ENCODE measurements at regions not wholly inside any gene's neighbourhood (a gene's known extent, or its start where the extent isn't known, plus 50 kb on each side); places are given as distances from the start of the nearest gene placed in this dataset.
"Not testable (repeated sequence)": the region's sequence is repeated elsewhere in the genome, so short reads cannot be mapped to it uniquely, and the experiment has no call there.

DNA sequence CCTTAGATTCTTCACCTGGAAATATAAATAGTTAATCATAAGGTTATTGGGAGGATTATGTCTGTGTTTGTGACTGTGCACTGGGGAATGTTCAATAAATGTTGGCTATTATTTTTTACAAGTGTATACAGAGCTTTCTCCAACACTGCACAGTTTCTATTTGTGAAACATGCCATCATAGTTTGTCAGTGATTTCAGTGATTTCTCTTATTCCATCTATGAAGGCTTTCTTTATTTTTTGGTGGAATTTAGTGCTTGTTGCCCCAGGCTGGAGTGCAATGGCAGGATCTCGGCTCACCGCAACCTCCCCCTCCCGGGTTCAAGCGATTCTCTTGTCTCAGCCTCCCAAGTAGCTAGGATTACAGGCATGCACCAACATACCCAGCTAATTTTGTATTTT, 545.0 kb upstream of the GRM7 start:
- intact Hi-C loops (cut with DNase I): no loop called here
- TF ChIP-seq, protein P1, sequence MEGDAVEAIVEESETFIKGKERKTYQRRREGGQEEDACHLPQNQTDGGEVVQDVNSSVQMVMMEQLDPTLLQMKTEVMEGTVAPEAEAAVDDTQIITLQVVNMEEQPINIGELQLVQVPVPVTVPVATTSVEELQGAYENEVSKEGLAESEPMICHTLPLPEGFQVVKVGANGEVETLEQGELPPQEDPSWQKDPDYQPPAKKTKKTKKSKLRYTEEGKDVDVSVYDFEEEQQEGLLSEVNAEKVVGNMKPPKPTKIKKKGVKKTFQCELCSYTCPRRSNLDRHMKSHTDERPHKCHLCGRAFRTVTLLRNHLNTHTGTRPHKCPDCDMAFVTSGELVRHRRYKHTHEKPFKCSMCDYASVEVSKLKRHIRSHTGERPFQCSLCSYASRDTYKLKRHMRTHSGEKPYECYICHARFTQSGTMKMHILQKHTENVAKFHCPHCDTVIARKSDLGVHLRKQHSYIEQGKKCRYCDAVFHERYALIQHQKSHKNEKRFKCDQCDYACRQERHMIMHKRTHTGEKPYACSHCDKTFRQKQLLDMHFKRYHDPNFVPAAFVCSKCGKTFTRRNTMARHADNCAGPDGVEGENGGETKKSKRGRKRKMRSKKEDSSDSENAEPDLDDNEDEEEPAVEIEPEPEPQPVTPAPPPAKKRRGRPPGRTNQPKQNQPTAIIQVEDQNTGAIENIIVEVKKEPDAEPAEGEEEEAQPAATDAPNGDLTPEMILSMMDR (IDR thresholded peaks at IDR 0.05): no peak
- Histone ChIP-seq H3K27me3 (no peaks in the 10 kb centered on the region), H3K4me1 (no peaks in the 10 kb centered on the region), H3K27ac (no peak overlapping the region), H3K4me3 (no peak overlapping the region), H3K36me3 (no peaks in the 10 kb centered on the region), H3K9me3 (peaks cover 0 to 7% of the 10 kb centered on the region in 2 donors)
- DNase-seq: peak in 1 of 4 donors; percentile 10
- ATAC-seq: no peak

DNA sequence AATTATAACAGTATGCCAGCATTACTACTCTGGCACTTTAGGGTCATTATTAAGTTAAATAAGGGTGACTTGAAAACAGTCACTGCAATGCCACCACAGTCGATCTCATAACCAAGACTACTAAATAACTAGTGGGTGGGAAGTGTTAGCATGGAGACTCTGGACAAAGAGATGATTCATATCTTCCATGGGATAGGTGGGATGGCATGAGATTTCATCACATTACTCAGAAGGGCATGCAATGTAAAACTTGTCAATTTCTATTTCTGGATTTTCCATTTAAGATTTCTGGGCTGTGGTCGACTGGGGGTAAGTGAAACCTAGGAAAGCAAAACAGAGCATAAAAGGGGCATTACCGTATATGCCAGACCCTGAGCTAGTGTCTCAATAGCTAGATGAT, 538.9 kb upstream of the GRM7 start:
- ATAC-seq: no peak
- Histone ChIP-seq H3K4me1 (no peaks in the 10 kb centered on the region), H3K36me3 (no peaks in the 10 kb centered on the region), H3K9me3 (peaks cover 0 to 4% of the 10 kb centered on the region in 2 donors), H3K27ac (no peak overlapping the region), H3K4me3 (no peak overlapping the region), H3K27me3 (no peaks in the 10 kb centered on the region)
- TF ChIP-seq, protein P1 (IDR thresholded peaks at IDR 0.05): no peak
- intact Hi-C loops (cut with DNase I): no loop called here
- DNase-seq: no peak

DNA sequence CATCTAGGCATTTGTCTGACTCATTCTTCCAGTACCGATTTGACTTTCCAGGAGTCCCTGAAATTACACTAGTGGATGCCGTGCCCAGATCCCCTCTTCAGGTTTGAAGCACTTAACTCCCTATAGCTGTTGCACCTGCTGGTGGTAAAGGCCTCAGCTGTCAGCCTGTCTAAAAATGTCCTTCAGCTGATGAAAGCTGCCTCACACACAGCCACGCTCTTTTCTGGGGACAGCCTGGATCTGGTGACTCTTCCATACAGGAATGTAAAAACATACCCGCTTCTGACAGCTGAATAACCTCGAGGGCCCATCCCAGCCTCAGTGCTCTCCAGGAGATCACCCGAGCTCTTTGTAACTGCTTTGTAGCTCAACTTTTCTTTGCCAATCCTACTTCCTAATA, 534.1 kb upstream of the GRM7 start:
- ATAC-seq (no peak), DNase-seq (no peak)
- H3K9me3 ChIP-seq: peaks cover 0 to 10% of the 10 kb centered on the region in 2 donors
- no peaks in the 10 kb centered on the region for H3K27me3 ChIP-seq
- no peaks in the 10 kb centered on the region for H3K4me1 ChIP-seq
- TF ChIP-seq, protein P1 (IDR thresholded peaks at IDR 0.05): no peak
- H3K36me3 ChIP-seq: no peaks in the 10 kb centered on the region
- no peak overlapping the region for H3K27ac ChIP-seq
- H3K4me3 ChIP-seq: no peak overlapping the region
- intact Hi-C loops (cut with DNase I): no loop called here

DNA sequence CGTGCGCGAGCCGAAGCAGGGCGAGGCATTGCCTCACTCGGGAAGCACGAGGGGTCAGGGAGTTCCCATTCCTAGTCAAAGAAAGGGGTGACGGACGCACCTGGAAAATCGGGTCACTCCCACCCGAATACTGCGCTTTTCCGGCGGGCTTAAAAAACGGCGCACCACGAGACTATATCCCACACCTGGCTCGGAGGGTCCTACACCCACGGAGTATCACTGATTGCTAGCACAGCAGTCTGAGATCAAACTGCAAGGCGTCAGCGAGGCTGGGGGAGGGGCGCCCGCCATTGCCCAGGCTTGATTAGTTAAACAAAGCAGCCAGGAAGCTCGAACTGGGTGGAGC, 520.0 kb upstream of the GRM7 start:
- H3K4me1 ChIP-seq; H3K27ac ChIP-seq; intact Hi-C loops (cut with DNase I); H3K4me3 ChIP-seq; H3K36me3 ChIP-seq; ATAC-seq; H3K27me3 ChIP-seq: not testable (repeated sequence)
- peak in 1 of 4 donors; percentile 5 for DNase-seq
- peaks cover 0 to 18% of the 10 kb centered on the region in 2 donors for H3K9me3 ChIP-seq

DNA sequence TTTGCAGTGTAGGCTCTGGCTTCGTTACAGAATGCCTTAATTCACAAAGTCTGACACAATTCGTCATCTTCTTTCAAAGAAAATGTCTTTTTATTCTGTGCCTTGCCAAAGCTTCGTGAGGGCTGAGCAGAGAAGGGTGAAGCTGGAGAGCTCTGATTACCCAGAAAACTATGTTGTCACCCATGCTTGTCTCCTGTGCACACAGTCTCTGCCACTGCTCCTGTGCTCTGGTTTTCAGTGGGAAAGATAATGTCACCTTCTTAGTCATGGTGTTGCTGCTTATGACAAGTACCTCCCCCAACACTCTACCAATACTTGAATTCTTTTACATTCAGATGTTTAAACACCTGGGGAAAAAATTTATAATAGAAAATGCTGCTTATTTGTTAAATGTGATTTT, 509.2 kb upstream of the GRM7 start:
- H3K36me3 ChIP-seq: no peaks in the 10 kb centered on the region
- no peaks in the 10 kb centered on the region for H3K27me3 ChIP-seq
- intact Hi-C loops (cut with DNase I): no loop called here
- ATAC-seq (no peak), DNase-seq (no peak)
- H3K27ac ChIP-seq: no peak overlapping the region
- no peaks in the 10 kb centered on the region for H3K4me1 ChIP-seq
- no peak overlapping the region for H3K4me3 ChIP-seq
- H3K9me3 ChIP-seq: no peaks in the 10 kb centered on the region
- TF ChIP-seq, protein P1 (IDR thresholded peaks at IDR 0.05): no peak

DNA sequence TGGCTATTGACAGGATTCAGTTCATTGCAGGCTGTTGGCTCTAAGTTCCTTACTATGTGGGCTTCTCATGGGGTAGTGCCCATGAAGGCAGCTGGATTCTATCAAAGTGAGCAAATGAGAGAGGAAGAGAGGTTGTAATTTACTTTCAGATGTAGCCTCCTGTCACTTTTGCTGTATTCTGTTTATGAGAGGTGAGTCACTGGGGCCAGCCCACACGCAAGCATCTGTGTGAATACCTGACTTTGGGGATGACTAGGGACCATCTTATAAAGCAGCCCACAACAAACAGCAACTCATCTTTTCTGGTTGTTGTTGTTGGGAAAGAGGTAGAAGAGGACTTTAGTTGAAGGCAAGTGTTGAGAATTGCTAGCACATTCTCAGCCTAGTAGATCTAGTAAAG, 506.3 kb upstream of the GRM7 start:
- DNase-seq: no peak
- H3K9me3 ChIP-seq: no peaks in the 10 kb centered on the region
- H3K4me3 ChIP-seq: no peak overlapping the region
- intact Hi-C loops (cut with DNase I): no loop called here
- no peaks in the 10 kb centered on the region for H3K36me3 ChIP-seq
- no peak for ATAC-seq
- H3K27ac ChIP-seq: no peak overlapping the region
- TF ChIP-seq, protein P1 (IDR thresholded peaks at IDR 0.05): no peak
- H3K4me1 ChIP-seq: no peaks in the 10 kb centered on the region
- H3K27me3 ChIP-seq: no peaks in the 10 kb centered on the region
